Calu3 (cell line): ENCODE measurements at regions not wholly inside any gene's neighbourhood (a gene's known extent, or its start where the extent isn't known, plus 50 kb on each side); places are given as distances from the start of the nearest gene placed in this dataset.

Experiments
- BruUV-seq: library from RNA; stranded (reverse); fragments of 400-500 nt; replicated peaks from 2 replicates; lab custom pipeline; 2021; lab: Mats Ljungman, UMichigan
- CTCF ChIA-PET: fragments of 300-600 bp; sonication (Branson Sonifier 250); formaldehyde crosslinking; loops from one replicate; lab custom pipeline; 2022; ENCODE audit warnings: antibody characterized with exemption; lab: Charles Lee
- DNase-seq: peaks from one replicate; pipeline ENCODE4 v3.0.0; 2022
- H3K27ac Mint-ChIP-seq: one replicate; pipeline ENCODE4 v1.8.0; 2022; ENCODE audit warnings: mixed read lengths; ENCODE audit not compliant: unreplicated experiment
- H3K27me3 Mint-ChIP-seq: one replicate; pipeline ENCODE4 v1.8.0; 2022; ENCODE audit warnings: mixed read lengths; ENCODE audit not compliant: unreplicated experiment
- H3K36me3 Mint-ChIP-seq: one replicate; pipeline ENCODE4 v1.8.0; 2022; ENCODE audit warnings: mild to moderate bottlenecking, moderate library complexity, mixed read lengths; ENCODE audit not compliant: insufficient read depth, unreplicated experiment
- H3K4me1 Mint-ChIP-seq: one replicate; pipeline ENCODE4 v1.8.0; 2022; ENCODE audit warnings: mild to moderate bottlenecking, low read depth, mixed read lengths; ENCODE audit not compliant: unreplicated experiment
- H3K4me3 Mint-ChIP-seq: one replicate; pipeline ENCODE4 v1.8.0; 2022; ENCODE audit warnings: mild to moderate bottlenecking, low read depth, moderate library complexity, mixed read lengths; ENCODE audit not compliant: unreplicated experiment
- H3K9me3 Mint-ChIP-seq: one replicate; pipeline ENCODE4 v1.8.0; 2022; ENCODE audit warnings: low read depth, mixed read lengths; ENCODE audit not compliant: unreplicated experiment
- CTCF ChIP-seq: fragments of 200-600 bp; IDR thresholded peaks from one replicate; pipeline ENCODE4 v1.8.0; 2022; ENCODE audit warnings: antibody characterized with exemption; ENCODE audit not compliant: unreplicated experiment
- intact Hi-C: fragments of 100-400 bp; cut with micrococcal nuclease; formaldehyde crosslinking; loops from one replicate; pipeline ENCODE4 v1.10.0; 2022; ENCODE audit not compliant: unreplicated experiment

- Mint-ChIP-seq H3K9me3 (peaks cover 4% of the 10 kb centered on the region), H3K27me3 (no peaks in the 10 kb centered on the region), H3K36me3 (no peaks in the 10 kb centered on the region), H3K4me1 (peaks cover under 1% of the 10 kb centered on the region), H3K4me3 (no peak overlapping the region), H3K27ac (no peak overlapping the region)
- DNase-seq, result no peak
- BruUV-seq, result no TSS peak
- CTCF ChIA-PET, result no interaction called here
- no peak for TF ChIP-seq CTCF
- intact Hi-C loops, result no loop called here
Measured at GRCh38 chr14:99040711-99041110, 231.3 kb downstream of the BCL11B start.

- CTCF ChIA-PET, result no interaction called here
- no TSS peak for BruUV-seq
Measured at GRCh38 chr14:99041141-99041819, 230.7 kb downstream of the BCL11B start.

GRCh38 chr14:99041820-99042174 is 230.2 kb downstream of the BCL11B start:
- no peak overlapping the region for H3K27ac Mint-ChIP-seq
- H3K36me3 Mint-ChIP-seq, result no peaks in the 10 kb centered on the region
- DNase-seq, result no peak
- no TSS peak for BruUV-seq
- peaks cover 4% of the 10 kb centered on the region for H3K9me3 Mint-ChIP-seq
- no peaks in the 10 kb centered on the region for H3K27me3 Mint-ChIP-seq
- CTCF ChIA-PET, result no interaction called here
- TF ChIP-seq CTCF, result no peak
- H3K4me1 Mint-ChIP-seq, result no peaks in the 10 kb centered on the region
- intact Hi-C loops, result no loop called here
- no peak overlapping the region for H3K4me3 Mint-ChIP-seq

More at GRCh38 chr14:99041141-99041819, 230.7 kb downstream of the BCL11B start:
- Mint-ChIP-seq H3K4me3 (no peak overlapping the region), H3K4me1 (no peaks in the 10 kb centered on the region), H3K27ac (no peak overlapping the region), H3K36me3 (no peaks in the 10 kb centered on the region), H3K27me3 (no peaks in the 10 kb centered on the region), H3K9me3 (peaks cover 4% of the 10 kb centered on the region)
- no peak for DNase-seq
- TF ChIP-seq CTCF, result no peak
- intact Hi-C loops, result no loop called here

- H3K4me1 Mint-ChIP-seq, result no peaks in the 10 kb centered on the region
- no peak for TF ChIP-seq CTCF
- H3K27ac Mint-ChIP-seq, result no peak overlapping the region
- H3K27me3 Mint-ChIP-seq, result no peaks in the 10 kb centered on the region
- H3K4me3 Mint-ChIP-seq, result no peak overlapping the region
- no peak for DNase-seq
- CTCF ChIA-PET, result no interaction called here
- BruUV-seq, result no TSS peak
- intact Hi-C loops, result no loop called here
- no peaks in the 10 kb centered on the region for H3K36me3 Mint-ChIP-seq
- H3K9me3 Mint-ChIP-seq, result peaks cover 4% of the 10 kb centered on the region
Measured at GRCh38 chr14:99042381-99043266, 229.4 kb downstream of the BCL11B start.
